ENCODE measurements at regions not wholly inside any gene's neighbourhood (a gene's known extent, or its start where the extent isn't known, plus 50 kb on each side); places are given as distances from the start of the nearest gene placed in this dataset.

DNA sequence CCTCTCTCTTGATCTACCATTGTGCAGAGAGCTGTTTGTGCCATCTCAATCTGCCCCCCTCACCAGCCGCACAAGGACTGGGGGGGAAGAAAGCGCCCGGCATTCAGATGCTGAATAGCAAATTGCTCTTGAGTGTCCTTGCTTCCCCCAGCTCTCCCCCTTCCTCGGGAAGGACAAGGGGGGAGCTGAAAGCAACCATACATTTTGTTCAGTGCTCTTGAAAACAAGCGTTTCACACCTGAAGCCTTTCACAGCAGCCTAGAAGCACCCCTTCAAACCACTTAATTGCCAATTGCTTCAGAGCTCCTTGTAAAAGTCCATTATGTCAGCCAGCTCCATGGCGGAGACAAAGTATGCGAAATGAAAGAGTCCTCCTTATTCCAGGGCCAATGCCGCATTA, 540.1 kb downstream of the NR2F2 start:
- TF ChIP-seq, protein P1, sequence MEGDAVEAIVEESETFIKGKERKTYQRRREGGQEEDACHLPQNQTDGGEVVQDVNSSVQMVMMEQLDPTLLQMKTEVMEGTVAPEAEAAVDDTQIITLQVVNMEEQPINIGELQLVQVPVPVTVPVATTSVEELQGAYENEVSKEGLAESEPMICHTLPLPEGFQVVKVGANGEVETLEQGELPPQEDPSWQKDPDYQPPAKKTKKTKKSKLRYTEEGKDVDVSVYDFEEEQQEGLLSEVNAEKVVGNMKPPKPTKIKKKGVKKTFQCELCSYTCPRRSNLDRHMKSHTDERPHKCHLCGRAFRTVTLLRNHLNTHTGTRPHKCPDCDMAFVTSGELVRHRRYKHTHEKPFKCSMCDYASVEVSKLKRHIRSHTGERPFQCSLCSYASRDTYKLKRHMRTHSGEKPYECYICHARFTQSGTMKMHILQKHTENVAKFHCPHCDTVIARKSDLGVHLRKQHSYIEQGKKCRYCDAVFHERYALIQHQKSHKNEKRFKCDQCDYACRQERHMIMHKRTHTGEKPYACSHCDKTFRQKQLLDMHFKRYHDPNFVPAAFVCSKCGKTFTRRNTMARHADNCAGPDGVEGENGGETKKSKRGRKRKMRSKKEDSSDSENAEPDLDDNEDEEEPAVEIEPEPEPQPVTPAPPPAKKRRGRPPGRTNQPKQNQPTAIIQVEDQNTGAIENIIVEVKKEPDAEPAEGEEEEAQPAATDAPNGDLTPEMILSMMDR (conservative IDR thresholded peaks at IDR 0.05 in 1 of 2, IDR thresholded peaks at IDR 0.05 in 1 of 2; ENCODE audit: low read depth in 1 of 2, low read length in 2 of 2): no peak
- no peak for TF ChIP-seq EZH2 (IDR thresholded peaks at IDR 0.05; ENCODE audit: low read length, missing control alignments)

All from fibroblast of lung (primary cell).